Breast epithelium (tissue), 3 donors: ENCODE measurements at regions not wholly inside any gene's neighbourhood (a gene's known extent, or its start where the extent isn't known, plus 50 kb on each side); places are given as distances from the start of the nearest gene placed in this dataset.

Experiments
- POLR2A ChIP-seq: fragments of 450-650 bp; IDR thresholded peaks from one replicate; pipeline ENCODE4 v1.6.1; 2016; ENCODE audit warnings: antibody characterized with exemption, mild to moderate bottlenecking, moderate library complexity
- POLR2AphosphoS5 ChIP-seq, 3 donors: sonication (generic); formaldehyde crosslinking; IDR thresholded peaks; one replicate each; pipeline ENCODE4 v1.6.1; 2017; ENCODE audit warnings: antibody characterized with exemption in 3 of 3
- TF ChIP-seq, protein P1 (sequence below), 3 donors: fragments of 450-650 bp; IDR thresholded peaks; one replicate each; pipeline ENCODE4 v1.5.1; 2016 to 2017; ENCODE audit warnings: antibody characterized with exemption in 3 of 3, mild to moderate bottlenecking in 3 of 3, moderate library complexity in 3 of 3

DNA sequence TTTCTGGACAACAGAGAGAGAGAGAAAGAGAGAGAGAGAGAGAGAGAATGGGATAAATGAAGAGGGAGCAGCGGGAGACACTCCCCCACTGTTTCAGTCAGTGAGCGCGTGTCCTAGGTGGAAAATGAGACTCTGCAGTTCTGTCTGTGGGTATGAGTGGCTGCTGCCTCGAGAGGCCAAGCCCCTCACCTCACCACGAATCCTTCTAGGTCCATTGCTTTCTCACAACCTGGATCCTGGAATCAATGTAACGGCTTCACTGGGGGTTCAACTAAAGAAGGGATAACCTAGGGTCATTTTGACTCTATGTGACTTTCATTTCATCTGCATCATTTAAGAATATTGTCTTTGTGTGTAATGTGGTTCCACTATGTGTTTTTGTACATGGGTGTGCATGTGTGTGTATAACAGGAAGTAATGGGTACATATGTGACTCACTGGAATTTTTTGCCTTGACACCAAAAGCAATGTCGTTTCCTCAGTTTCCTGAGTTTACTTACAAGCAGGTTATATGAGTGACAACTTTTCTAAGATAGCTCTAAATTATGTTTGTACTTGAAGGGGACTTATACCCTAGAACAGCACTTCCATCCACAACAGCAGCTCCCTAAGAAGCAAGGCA, 221.4 kb upstream of the TRIB2 start:
- TF ChIP-seq, protein P1, sequence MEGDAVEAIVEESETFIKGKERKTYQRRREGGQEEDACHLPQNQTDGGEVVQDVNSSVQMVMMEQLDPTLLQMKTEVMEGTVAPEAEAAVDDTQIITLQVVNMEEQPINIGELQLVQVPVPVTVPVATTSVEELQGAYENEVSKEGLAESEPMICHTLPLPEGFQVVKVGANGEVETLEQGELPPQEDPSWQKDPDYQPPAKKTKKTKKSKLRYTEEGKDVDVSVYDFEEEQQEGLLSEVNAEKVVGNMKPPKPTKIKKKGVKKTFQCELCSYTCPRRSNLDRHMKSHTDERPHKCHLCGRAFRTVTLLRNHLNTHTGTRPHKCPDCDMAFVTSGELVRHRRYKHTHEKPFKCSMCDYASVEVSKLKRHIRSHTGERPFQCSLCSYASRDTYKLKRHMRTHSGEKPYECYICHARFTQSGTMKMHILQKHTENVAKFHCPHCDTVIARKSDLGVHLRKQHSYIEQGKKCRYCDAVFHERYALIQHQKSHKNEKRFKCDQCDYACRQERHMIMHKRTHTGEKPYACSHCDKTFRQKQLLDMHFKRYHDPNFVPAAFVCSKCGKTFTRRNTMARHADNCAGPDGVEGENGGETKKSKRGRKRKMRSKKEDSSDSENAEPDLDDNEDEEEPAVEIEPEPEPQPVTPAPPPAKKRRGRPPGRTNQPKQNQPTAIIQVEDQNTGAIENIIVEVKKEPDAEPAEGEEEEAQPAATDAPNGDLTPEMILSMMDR (IDR thresholded peaks at IDR 0.05) = no peak
- TF ChIP-seq POLR2A (no peak), POLR2AphosphoS5 (IDR thresholded peaks at IDR 0.05) (no peak)
